ENCODE measurements at regions not wholly inside any gene's neighbourhood (a gene's known extent, or its start where the extent isn't known, plus 50 kb on each side); places are given as distances from the start of the nearest gene placed in this dataset.

DNA sequence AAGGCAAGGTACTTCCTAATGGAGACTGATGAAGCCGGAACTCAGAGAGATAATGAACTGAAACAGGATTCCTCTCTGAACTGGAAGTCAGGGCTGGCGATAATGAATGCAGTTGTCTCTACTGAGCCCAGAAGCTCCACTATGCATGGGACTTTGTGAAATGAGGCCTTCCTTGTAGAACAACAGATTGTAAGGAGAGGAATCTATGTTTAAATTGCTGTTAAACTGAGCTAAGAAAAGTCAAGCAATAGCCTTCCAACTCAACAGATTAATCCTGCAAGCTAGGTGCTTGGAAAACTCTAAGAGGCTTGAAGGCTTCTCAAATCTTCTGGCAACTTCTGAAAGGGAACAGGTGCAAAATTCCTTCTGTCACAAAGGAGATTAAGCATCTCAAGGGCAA, 119.5 kb upstream of the ARHGAP5 start:
- TF ChIP-seq, protein P1, sequence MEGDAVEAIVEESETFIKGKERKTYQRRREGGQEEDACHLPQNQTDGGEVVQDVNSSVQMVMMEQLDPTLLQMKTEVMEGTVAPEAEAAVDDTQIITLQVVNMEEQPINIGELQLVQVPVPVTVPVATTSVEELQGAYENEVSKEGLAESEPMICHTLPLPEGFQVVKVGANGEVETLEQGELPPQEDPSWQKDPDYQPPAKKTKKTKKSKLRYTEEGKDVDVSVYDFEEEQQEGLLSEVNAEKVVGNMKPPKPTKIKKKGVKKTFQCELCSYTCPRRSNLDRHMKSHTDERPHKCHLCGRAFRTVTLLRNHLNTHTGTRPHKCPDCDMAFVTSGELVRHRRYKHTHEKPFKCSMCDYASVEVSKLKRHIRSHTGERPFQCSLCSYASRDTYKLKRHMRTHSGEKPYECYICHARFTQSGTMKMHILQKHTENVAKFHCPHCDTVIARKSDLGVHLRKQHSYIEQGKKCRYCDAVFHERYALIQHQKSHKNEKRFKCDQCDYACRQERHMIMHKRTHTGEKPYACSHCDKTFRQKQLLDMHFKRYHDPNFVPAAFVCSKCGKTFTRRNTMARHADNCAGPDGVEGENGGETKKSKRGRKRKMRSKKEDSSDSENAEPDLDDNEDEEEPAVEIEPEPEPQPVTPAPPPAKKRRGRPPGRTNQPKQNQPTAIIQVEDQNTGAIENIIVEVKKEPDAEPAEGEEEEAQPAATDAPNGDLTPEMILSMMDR (IDR thresholded peaks at IDR 0.05; ENCODE audit: insufficient read depth, low read length, poor library complexity, severe bottlenecking): no peak
- no peak for TF ChIP-seq EZH2phosphoT487 (conservative IDR thresholded peaks at IDR 0.05; ENCODE audit: low read length)

Measured in SU-DHL-6 (cell line).